Kidney (tissue), 13 donors: ENCODE measurements at regions not wholly inside any gene's neighbourhood (a gene's known extent, or its start where the extent isn't known, plus 50 kb on each side); places are given as distances from the start of the nearest gene placed in this dataset.

Experiments used
- DNase-seq, 5 donors: peaks; one replicate each; pipeline ENCODE4 v3.0.0-alpha.2; 2013 to 2020
- FAIRE-seq: peaks from 2 replicates; lab custom pipeline; 2012; peaks lifted over from hg19 to GRCh38; lab: Jason Lieb, UNC
- H3K27ac ChIP-seq, 2 donors: one replicate each; pipeline ENCODE4 v1.7.0; 2013; ENCODE audit warnings: low read depth in 2 of 2, low read length in 2 of 2, inconsistent platforms in 1 of 2
- H3K27me3 ChIP-seq: one replicate; pipeline ENCODE4 v1.7.1; 2013; ENCODE audit warnings: low read length, inconsistent platforms; ENCODE audit not compliant: control insufficient read depth, insufficient read depth
- H3K36me3 ChIP-seq, 3 donors: one replicate each; pipeline versions ENCODE4 v1.7.0 to v1.7.1; 2013; ENCODE audit warnings: low read length in 3 of 3, control low read depth in 1 of 3, inconsistent platforms in 1 of 3; ENCODE audit not compliant: insufficient read depth in 3 of 3, control insufficient read depth in 2 of 3
- H3K4me1 ChIP-seq, 3 donors: one replicate each; pipeline versions ENCODE4 v1.7.0 to v1.7.1; 2013; ENCODE audit warnings: low read length in 3 of 3, inconsistent platforms in 1 of 3, low read depth in 1 of 3; ENCODE audit not compliant: control insufficient read depth in 2 of 3, insufficient read depth in 2 of 3
- H3K4me3 ChIP-seq, 3 donors: one replicate each; pipeline versions ENCODE4 v1.7.0 to v1.8.1; 2013; ENCODE audit warnings: low read length in 3 of 3, control low read depth in 1 of 3, inconsistent platforms in 1 of 3
- H3K9ac ChIP-seq, 3 donors: one replicate each; pipeline versions ENCODE4 v1.7.0 to v1.7.1; 2013; ENCODE audit warnings: low read length in 3 of 3, control low read depth in 1 of 3, inconsistent platforms in 1 of 3
- H3K9me3 ChIP-seq, 3 donors: one replicate each; pipeline versions ENCODE4 v1.7.0 to v1.7.1; 2013; ENCODE audit warnings: low read length in 3 of 3, control low read depth in 1 of 3, inconsistent platforms in 1 of 3; ENCODE audit not compliant: control insufficient read depth in 2 of 3, insufficient read depth in 1 of 3
- CTCF ChIP-seq: IDR thresholded peaks from 3 replicates; pipeline ENCODE4 v1.5.1; 2012; ENCODE audit warnings: mild to moderate bottlenecking, moderate library complexity, borderline replicate concordance; ENCODE audit not compliant: insufficient read depth; ENCODE audit errors: extremely low read depth
- intact Hi-C: fragments of 100-400 bp; cut with DNase I; formaldehyde crosslinking; loops from one replicate; pipeline ENCODE4 v1.11.1; 2022
- donor health status: control.
- donor health status: control.
- donor health status: control.
- donor health status: control.
- donor health status: control.
- donor health status: DM: yes; HTN: yes; CAD: no.
- donor health status: Normal renal cell carcinoma (clear cell type).

- Histone ChIP-seq H3K9ac (no peak overlapping the region), H3K36me3 (no peaks in the 10 kb centered on the region), H3K27me3 (no peaks in the 10 kb centered on the region), H3K9me3 (no peaks in the 10 kb centered on the region), H3K4me1 (peaks cover 0 to 9% (median 0%) of the 10 kb centered on the region in 3 donors), H3K27ac (no peak overlapping the region), H3K4me3 (peak overlapping the region in 1 of 3 donors; percentile 13)
- DNase-seq (peak in 2 of 5 donors; percentile 17 to 71), FAIRE-seq (no peak)
- intact Hi-C loops: no loop called here
- TF ChIP-seq CTCF: no peak
These were observed 480.3 kb upstream of the SEMA6A start for GRCh38 chr5:117054911-117055310.

- H3K9ac ChIP-seq: no peak overlapping the region
- no peak for DNase-seq
- H3K36me3 ChIP-seq: no peaks in the 10 kb centered on the region
- H3K9me3 ChIP-seq: no peaks in the 10 kb centered on the region
- no peak overlapping the region for H3K27ac ChIP-seq
- no peak overlapping the region for H3K4me3 ChIP-seq
- FAIRE-seq: no peak
- no peaks in the 10 kb centered on the region for H3K27me3 ChIP-seq
- intact Hi-C loops: no loop called here
- TF ChIP-seq CTCF: no peak
- H3K4me1 ChIP-seq: peaks cover 0 to 9% (median 0%) of the 10 kb centered on the region in 3 donors
These were observed 479.5 kb upstream of the SEMA6A start for GRCh38 chr5:117054141-117054540.

GRCh38 chr5:117041926-117042595 is 467.4 kb upstream of the SEMA6A start:
- no peak for TF ChIP-seq CTCF
- Histone ChIP-seq H3K4me1 (no peaks in the 10 kb centered on the region), H3K9ac (no peak overlapping the region), H3K27me3 (no peaks in the 10 kb centered on the region), H3K27ac (no peak overlapping the region), H3K9me3 (no peaks in the 10 kb centered on the region), H3K36me3 (no peaks in the 10 kb centered on the region), H3K4me3 (no peak overlapping the region)
- no peak for FAIRE-seq
- intact Hi-C loops: no loop called here
- DNase-seq: no peak

GRCh38 chr5:117039035-117039434 is 464.4 kb upstream of the SEMA6A start:
- intact Hi-C loops: no loop called here
- no peaks in the 10 kb centered on the region for H3K27me3 ChIP-seq

More at GRCh38 chr5:117039035-117039434, 464.4 kb upstream of the SEMA6A start:
- TF ChIP-seq CTCF: no peak
- DNase-seq (no peak), FAIRE-seq (no peak)
- Histone ChIP-seq H3K4me1 (no peaks in the 10 kb centered on the region), H3K36me3 (no peaks in the 10 kb centered on the region), H3K9me3 (no peaks in the 10 kb centered on the region), H3K4me3 (no peak overlapping the region), H3K9ac (no peak overlapping the region), H3K27ac (no peak overlapping the region)
